SK-N-SH treated with all-trans-retinoic acid at 6 μM for 48 hours (cell line): ENCODE measurements at regions not wholly inside any gene's neighbourhood (a gene's known extent, or its start where the extent isn't known, plus 50 kb on each side); places are given as distances from the start of the nearest gene placed in this dataset.
A peak's percentile ranks its signal among the peaks of the same experiment; 100 is the strongest.

Source experiments
- ATAC-seq: fragments of 200-7000 bp; cut with Tn5 transposase; 3 replicates; pipeline ENCODE4 v1.9.1; 2020; ENCODE audit warnings: mild to moderate bottlenecking, moderate library complexity
- ARNTL ChIP-seq: fragments of 450-650 bp; formaldehyde crosslinking; IDR thresholded peaks from 2 replicates; pipeline ENCODE4 v1.5.0; 2020; ENCODE audit warnings: low read depth, mild to moderate bottlenecking, moderate library complexity, borderline replicate concordance
- BACH2 ChIP-seq: fragments of 250-450 bp; sonication (Bioruptor Pico); IDR thresholded peaks from 2 replicates; pipeline ENCODE4 v1.9.0; 2021; ENCODE audit warnings: mild to moderate bottlenecking, borderline replicate concordance
- ESRRG ChIP-seq: fragments of 250-450 bp; sonication (Bioruptor Pico); IDR thresholded peaks from 2 replicates; pipeline ENCODE4 v1.6.1; 2021; ENCODE audit warnings: mild to moderate bottlenecking
- GLIS3 ChIP-seq: fragments of 250-450 bp; sonication (Bioruptor Pico); IDR thresholded peaks from 2 replicates; pipeline ENCODE4 v1.5.0; 2020; ENCODE audit warnings: mild to moderate bottlenecking, moderate library complexity
- ISL1 ChIP-seq: fragments of 250-450 bp; sonication (Bioruptor Pico); IDR thresholded peaks from 2 replicates; pipeline ENCODE4 v2.1.2; 2022; ENCODE audit warnings: mild to moderate bottlenecking, moderate library complexity
- OSR1 ChIP-seq: fragments of 250-450 bp; sonication (Bioruptor Pico); IDR thresholded peaks from 2 replicates; pipeline ENCODE4 v1.8.0; 2022; ENCODE audit warnings: moderate library complexity, mild to moderate bottlenecking, inconsistent platforms
- PPARA ChIP-seq: fragments of 250-450 bp; sonication (Bioruptor Pico); IDR thresholded peaks from 2 replicates; pipeline ENCODE4 v1.5.0; 2020; ENCODE audit warnings: mild to moderate bottlenecking, borderline replicate concordance
- RARB ChIP-seq: fragments of 250-450 bp; sonication (Bioruptor Pico); IDR thresholded peaks from 2 replicates; pipeline ENCODE4 v1.8.0; 2021; ENCODE audit warnings: mild to moderate bottlenecking, moderate library complexity
- SNAI2 ChIP-seq: fragments of 250-450 bp; sonication (Bioruptor Pico); IDR thresholded peaks from 2 replicates; pipeline ENCODE4 v1.5.0; 2020; ENCODE audit warnings: mild to moderate bottlenecking, moderate library complexity
- TCF4 ChIP-seq: fragments of 250-450 bp; sonication (Bioruptor Pico); IDR thresholded peaks from 2 replicates; pipeline ENCODE4 v1.8.0; 2021; ENCODE audit warnings: mild to moderate bottlenecking, moderate library complexity, borderline replicate concordance
- TOX ChIP-seq: fragments of 250-450 bp; sonication (Bioruptor Pico); IDR thresholded peaks from 2 replicates; pipeline ENCODE4 v1.8.0; 2021; ENCODE audit warnings: mild to moderate bottlenecking, moderate library complexity, borderline replicate concordance
- ZC3H10 ChIP-seq: fragments of 250-450 bp; sonication (Bioruptor Pico); IDR thresholded peaks from 2 replicates; pipeline ENCODE4 v1.5.1; 2021; ENCODE audit warnings: mild to moderate bottlenecking, moderate library complexity
- ZFP3 ChIP-seq: fragments of 250-450 bp; sonication (Bioruptor Pico); IDR thresholded peaks from 2 replicates; pipeline ENCODE4 v1.5.0; 2020; ENCODE audit warnings: mild to moderate bottlenecking, moderate library complexity
- ZFP30 ChIP-seq: fragments of 450-650 bp; formaldehyde crosslinking; IDR thresholded peaks from 2 replicates; pipeline ENCODE4 v1.5.0; 2022; ENCODE audit warnings: mild to moderate bottlenecking, moderate library complexity
- ZNF565 ChIP-seq: fragments of 450-650 bp; formaldehyde crosslinking; conservative IDR thresholded peaks from 2 replicates; pipeline ENCODE4 v1.5.0; 2020; ENCODE audit warnings: low read depth, mild to moderate bottlenecking, moderate library complexity
- ZNF70 ChIP-seq: fragments of 450-650 bp; formaldehyde crosslinking; IDR thresholded peaks from 2 replicates; pipeline ENCODE4 v1.5.0; 2020; ENCODE audit warnings: mild to moderate bottlenecking, moderate library complexity
- ZNF8 ChIP-seq: fragments of 450-650 bp; formaldehyde crosslinking; IDR thresholded peaks from 2 replicates; pipeline ENCODE4 v1.5.0; 2020; ENCODE audit warnings: mild to moderate bottlenecking, moderate library complexity
- TF ChIP-seq, protein P1 (sequence below): fragments of 250-450 bp; sonication (Bioruptor Pico); IDR thresholded peaks from 2 replicates; pipeline ENCODE4 v1.5.1; 2021; ENCODE audit warnings: mild to moderate bottlenecking, moderate library complexity
- TF ChIP-seq, protein P2 (sequence below): fragments of 250-450 bp; sonication (Bioruptor Pico); IDR thresholded peaks from 2 replicates; pipeline ENCODE4 v1.8.0; 2020; ENCODE audit warnings: mild to moderate bottlenecking, moderate library complexity, borderline replicate concordance
- TF ChIP-seq, protein P3 (sequence below): fragments of 250-450 bp; sonication (Bioruptor Pico); IDR thresholded peaks from 2 replicates; pipeline ENCODE4 v1.8.0; 2021; ENCODE audit warnings: low read depth, mild to moderate bottlenecking, moderate library complexity, borderline replicate concordance
- TF ChIP-seq, protein P4 (sequence below): fragments of 250-450 bp; sonication (Bioruptor Pico); IDR thresholded peaks from 2 replicates; pipeline ENCODE4 v1.5.1; 2020; ENCODE audit warnings: low read depth, mild to moderate bottlenecking, moderate library complexity

DNA sequence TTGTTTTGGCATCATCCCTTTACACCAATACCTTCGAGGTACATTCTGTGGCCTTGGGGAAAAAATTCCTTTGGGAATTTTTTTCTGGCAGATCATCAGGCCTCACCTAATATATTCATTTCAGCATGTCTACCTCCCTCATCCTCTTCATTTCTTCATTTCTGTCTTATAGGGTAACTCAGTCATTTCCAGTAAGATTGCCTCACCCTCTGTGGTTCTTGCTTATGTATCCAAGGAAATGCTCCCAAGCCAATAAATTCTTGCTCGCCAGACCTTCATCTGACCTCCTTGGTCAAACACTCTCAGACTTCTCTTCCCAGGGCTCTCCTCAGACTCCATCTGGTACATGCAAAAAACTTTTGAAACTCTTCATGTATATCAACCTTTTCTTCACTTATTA, 265.6 kb downstream of the TMX3 start (continued):
- TF ChIP-seq ESRRG (CRISPR knock-in tag), result no peak

DNA sequence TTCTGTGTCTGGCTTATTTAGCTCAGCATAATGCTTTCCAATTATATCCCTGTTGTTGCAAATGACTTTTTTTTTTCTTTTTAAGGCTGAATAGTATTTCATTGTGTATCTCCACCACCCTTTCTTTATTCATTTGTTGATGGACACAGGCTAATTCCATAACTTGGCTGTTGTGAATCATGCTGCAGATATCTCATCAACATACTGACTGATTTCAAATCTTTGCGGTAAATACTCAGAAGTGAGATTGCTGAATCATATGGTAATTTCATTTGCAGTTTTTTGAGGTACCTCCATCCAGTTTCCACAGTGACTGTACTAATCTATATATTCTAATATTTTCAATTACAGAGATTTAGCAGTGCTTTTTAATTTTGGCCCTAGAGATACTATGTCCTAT, 266.2 kb downstream of the TMX3 start:
- TF ChIP-seq ARNTL (CRISPR knock-in tag), result no peak
- no peak for TF ChIP-seq ZC3H10 (CRISPR knock-in tag)
- TF ChIP-seq OSR1 (CRISPR knock-in tag), result no peak
- TF ChIP-seq ZNF8 (CRISPR knock-in tag), result no peak
- no peak for TF ChIP-seq ZFP30 (CRISPR knock-in tag)
- TF ChIP-seq GLIS3 (CRISPR knock-in tag), result no peak
- TF ChIP-seq, all 23 proteins: peak for 0
- ATAC-seq, result no peak

DNA sequence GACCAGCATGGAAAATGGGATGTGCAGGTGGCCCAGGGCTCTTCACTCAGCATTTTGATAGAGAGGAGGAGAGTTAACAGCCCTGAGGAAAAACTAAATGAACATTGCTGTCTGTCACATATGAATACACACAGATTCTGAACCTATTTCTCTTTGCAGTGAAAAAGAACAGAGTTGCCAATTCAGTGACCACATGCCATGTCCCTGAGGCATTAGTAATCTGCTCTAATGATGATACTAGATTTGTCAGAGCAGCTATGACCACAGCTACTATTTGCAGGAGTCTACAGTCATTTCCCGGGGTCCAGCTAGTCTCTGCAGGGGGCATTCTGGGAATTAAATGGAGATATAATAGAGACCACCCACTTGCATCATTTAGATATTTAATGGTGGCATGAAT, 267.6 kb downstream of the TMX3 start:
- peak; percentile 20; the same call in 1 of the 3 replicates for ATAC-seq
- TF ChIP-seq ZNF565 (CRISPR knock-in tag) (no peak), ISL1 (CRISPR knock-in tag) (no peak), TOX (CRISPR knock-in tag) (no peak), ZNF8 (CRISPR knock-in tag) (no peak), ZFP30 (CRISPR knock-in tag) (no peak), GLIS3 (CRISPR knock-in tag) (no peak), ARNTL (CRISPR knock-in tag) (no peak), ZNF70 (CRISPR knock-in tag) (no peak), PPARA (no peak), OSR1 (CRISPR knock-in tag) (no peak)
- TF ChIP-seq, protein P1, sequence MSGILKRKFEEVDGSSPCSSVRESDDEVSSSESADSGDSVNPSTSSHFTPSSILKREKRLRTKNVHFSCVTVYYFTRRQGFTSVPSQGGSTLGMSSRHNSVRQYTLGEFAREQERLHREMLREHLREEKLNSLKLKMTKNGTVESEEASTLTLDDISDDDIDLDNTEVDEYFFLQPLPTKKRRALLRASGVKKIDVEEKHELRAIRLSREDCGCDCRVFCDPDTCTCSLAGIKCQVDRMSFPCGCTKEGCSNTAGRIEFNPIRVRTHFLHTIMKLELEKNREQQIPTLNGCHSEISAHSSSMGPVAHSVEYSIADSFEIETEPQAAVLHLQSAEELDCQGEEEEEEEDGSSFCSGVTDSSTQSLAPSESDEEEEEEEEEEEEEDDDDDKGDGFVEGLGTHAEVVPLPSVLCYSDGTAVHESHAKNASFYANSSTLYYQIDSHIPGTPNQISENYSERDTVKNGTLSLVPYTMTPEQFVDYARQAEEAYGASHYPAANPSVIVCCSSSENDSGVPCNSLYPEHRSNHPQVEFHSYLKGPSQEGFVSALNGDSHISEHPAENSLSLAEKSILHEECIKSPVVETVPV (CRISPR knock-in tag), result no peak
- TF ChIP-seq, protein P2, sequence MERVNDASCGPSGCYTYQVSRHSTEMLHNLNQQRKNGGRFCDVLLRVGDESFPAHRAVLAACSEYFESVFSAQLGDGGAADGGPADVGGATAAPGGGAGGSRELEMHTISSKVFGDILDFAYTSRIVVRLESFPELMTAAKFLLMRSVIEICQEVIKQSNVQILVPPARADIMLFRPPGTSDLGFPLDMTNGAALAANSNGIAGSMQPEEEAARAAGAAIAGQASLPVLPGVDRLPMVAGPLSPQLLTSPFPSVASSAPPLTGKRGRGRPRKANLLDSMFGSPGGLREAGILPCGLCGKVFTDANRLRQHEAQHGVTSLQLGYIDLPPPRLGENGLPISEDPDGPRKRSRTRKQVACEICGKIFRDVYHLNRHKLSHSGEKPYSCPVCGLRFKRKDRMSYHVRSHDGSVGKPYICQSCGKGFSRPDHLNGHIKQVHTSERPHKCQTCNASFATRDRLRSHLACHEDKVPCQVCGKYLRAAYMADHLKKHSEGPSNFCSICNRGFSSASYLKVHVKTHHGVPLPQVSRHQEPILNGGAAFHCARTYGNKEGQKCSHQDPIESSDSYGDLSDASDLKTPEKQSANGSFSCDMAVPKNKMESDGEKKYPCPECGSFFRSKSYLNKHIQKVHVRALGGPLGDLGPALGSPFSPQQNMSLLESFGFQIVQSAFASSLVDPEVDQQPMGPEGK (CRISPR knock-in tag), result no peak
- TF ChIP-seq, protein P3, sequence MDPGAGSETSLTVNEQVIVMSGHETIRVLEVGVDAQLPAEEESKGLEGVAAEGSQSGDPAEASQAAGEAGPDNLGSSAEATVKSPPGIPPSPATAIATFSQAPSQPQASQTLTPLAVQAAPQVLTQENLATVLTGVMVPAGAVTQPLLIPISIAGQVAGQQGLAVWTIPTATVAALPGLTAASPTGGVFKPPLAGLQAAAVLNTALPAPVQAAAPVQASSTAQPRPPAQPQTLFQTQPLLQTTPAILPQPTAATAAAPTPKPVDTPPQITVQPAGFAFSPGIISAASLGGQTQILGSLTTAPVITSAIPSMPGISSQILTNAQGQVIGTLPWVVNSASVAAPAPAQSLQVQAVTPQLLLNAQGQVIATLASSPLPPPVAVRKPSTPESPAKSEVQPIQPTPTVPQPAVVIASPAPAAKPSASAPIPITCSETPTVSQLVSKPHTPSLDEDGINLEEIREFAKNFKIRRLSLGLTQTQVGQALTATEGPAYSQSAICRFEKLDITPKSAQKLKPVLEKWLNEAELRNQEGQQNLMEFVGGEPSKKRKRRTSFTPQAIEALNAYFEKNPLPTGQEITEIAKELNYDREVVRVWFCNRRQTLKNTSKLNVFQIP (CRISPR knock-in tag), result no peak
- TF ChIP-seq, all 23 proteins: peak for 0

DNA sequence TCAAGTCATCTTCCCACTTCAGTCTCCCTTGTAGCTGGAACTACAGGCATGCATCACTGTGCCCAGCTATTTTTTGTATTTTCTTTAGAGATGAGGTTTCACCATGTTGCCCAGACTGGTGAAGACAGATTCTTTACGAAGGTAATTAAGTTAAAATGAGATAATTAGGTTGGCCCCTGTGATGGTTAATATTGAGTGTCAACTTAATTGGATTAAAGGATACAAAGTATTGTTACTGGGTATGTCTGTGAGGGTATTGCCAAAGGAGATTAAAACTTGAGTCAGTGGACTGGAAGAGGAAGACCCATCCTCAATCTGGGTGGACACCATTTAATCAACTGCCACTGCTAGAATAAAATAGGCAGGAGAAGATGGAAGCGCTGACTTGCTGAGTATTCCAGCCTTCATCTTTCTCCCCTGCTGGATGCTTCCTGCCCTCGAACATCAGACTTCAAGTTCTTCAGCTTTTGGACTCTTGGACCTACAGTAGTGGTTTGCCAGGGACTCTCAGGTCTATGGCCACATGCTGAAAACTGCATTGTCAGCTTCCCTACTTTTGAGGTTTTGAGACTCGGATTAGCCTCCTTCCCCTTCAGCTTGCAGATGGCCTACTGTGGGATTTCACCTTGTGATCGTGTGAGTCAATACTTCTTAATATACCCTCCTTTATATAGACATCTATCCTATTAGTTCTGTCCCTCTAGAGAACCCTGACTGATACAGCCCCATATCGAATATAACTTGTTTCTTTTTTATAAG, 269.1 kb downstream of the TMX3 start:
- TF ChIP-seq TCF4 (CRISPR knock-in tag) (peak; percentile 20; the same call in 1 of the 2 replicates), GLIS3 (CRISPR knock-in tag) (no peak), SNAI2 (no peak), ISL1 (CRISPR knock-in tag) (peak; percentile 65), ZNF70 (CRISPR knock-in tag) (peak; percentile 79), OSR1 (CRISPR knock-in tag) (no peak), RARB (no peak), ZC3H10 (CRISPR knock-in tag) (no peak), ZFP30 (CRISPR knock-in tag) (no peak), ZFP3 (CRISPR knock-in tag) (no peak), TOX (CRISPR knock-in tag) (no peak), BACH2 (no peak), ZNF565 (CRISPR knock-in tag) (no peak)
- TF ChIP-seq, protein P1 (CRISPR knock-in tag), result no peak
- TF ChIP-seq, protein P4, sequence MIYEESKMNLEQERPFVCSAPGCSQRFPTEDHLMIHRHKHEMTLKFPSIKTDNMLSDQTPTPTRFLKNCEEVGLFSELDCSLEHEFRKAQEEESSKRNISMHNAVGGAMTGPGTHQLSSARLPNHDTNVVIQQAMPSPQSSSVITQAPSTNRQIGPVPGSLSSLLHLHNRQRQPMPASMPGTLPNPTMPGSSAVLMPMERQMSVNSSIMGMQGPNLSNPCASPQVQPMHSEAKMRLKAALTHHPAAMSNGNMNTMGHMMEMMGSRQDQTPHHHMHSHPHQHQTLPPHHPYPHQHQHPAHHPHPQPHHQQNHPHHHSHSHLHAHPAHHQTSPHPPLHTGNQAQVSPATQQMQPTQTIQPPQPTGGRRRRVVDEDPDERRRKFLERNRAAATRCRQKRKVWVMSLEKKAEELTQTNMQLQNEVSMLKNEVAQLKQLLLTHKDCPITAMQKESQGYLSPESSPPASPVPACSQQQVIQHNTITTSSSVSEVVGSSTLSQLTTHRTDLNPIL (CRISPR knock-in tag), result 0 out of 2 replicates have a peak, but pooled peaks have one; percentile 31
- TF ChIP-seq, protein P2 (CRISPR knock-in tag), result no peak
- ATAC-seq, result no peak
